HL-60 (cell line): ENCODE measurements at regions not wholly inside any gene's neighbourhood (a gene's known extent, or its start where the extent isn't known, plus 50 kb on each side); places are given as distances from the start of the nearest gene placed in this dataset.

Experiments used
- DNase-seq, 2 experiments: peaks; one replicate each; pipeline ENCODE4 v3.0.0-alpha.2; 2010 to 2020; ENCODE audit warnings: low read depth in 1 of 2, low spot score in 1 of 2
- H3K27ac ChIP-seq: fragments of 250-450 bp; sonication (Bioruptor Pico); replicated peaks from 2 replicates; pipeline ENCODE4 v1.5.1; 2020; ENCODE audit warnings: mild to moderate bottlenecking, moderate library complexity
- H3K27me3 ChIP-seq: fragments of 250-450 bp; sonication (Bioruptor Pico); 2 replicates; pipeline ENCODE4 v1.5.1; 2021; ENCODE audit warnings: mild to moderate bottlenecking, moderate library complexity; ENCODE audit not compliant: insufficient read depth, poor library complexity, severe bottlenecking
- H3K4me3 ChIP-seq: replicated peaks from 2 replicates; pipeline ENCODE4 v1.5.1; 2011; ENCODE audit warnings: mild to moderate bottlenecking, control low read depth, low read length; ENCODE audit not compliant: insufficient read depth
- CTCF ChIP-seq: IDR thresholded peaks from one replicate; pipeline ENCODE4 v1.5.1; 2011; ENCODE audit warnings: low read length, control low read depth, inconsistent platforms; ENCODE audit not compliant: insufficient read depth
- GABPA ChIP-seq: IDR thresholded peaks from 2 replicates; pipeline ENCODE4 v1.6.1; 2012; ENCODE audit warnings: low read depth
- POLR2AphosphoS5 ChIP-seq: IDR thresholded peaks from 2 replicates; pipeline ENCODE4 v1.6.1; 2012; ENCODE audit warnings: low read depth
- REST ChIP-seq: IDR thresholded peaks from 2 replicates; pipeline ENCODE4 v1.6.1; 2012; ENCODE audit warnings: low read depth; ENCODE audit not compliant: insufficient replicate concordance
- SPI1 ChIP-seq: IDR thresholded peaks from 2 replicates; pipeline ENCODE4 v1.6.1; 2012; ENCODE audit warnings: low read depth, mild to moderate bottlenecking, borderline replicate concordance

GRCh38 chrX:43585922-43586321, 70.2 kb upstream of the MAOA start:
- DNase-seq, result no peak
- H3K27ac ChIP-seq, result no peak overlapping the region
- TF ChIP-seq GABPA (no peak), POLR2AphosphoS5 (no peak), CTCF (no peak), REST (no peak), SPI1 (no peak)
- no peak overlapping the region for H3K4me3 ChIP-seq
- H3K27me3 ChIP-seq, result no peaks in the 10 kb centered on the region

- no peak overlapping the region for H3K27ac ChIP-seq
- no peak overlapping the region for H3K4me3 ChIP-seq
- TF ChIP-seq SPI1, result no peak
- no peak for TF ChIP-seq REST
- TF ChIP-seq CTCF, result no peak
- TF ChIP-seq GABPA, result no peak
- TF ChIP-seq POLR2AphosphoS5, result no peak
- DNase-seq, result no peak
- H3K27me3 ChIP-seq, result no peaks in the 10 kb centered on the region
These were observed 69.3 kb upstream of the MAOA start for GRCh38 chrX:43586830-43587229.

GRCh38 chrX:43589735-43590134, 66.4 kb upstream of the MAOA start:
- TF ChIP-seq CTCF, result no peak
- no peak for TF ChIP-seq POLR2AphosphoS5
- no peak for TF ChIP-seq GABPA
- TF ChIP-seq SPI1, result no peak
- no peak for TF ChIP-seq REST
- Histone ChIP-seq H3K4me3 (no peak overlapping the region), H3K27ac (no peak overlapping the region), H3K27me3 (no peaks in the 10 kb centered on the region)
- no peak for DNase-seq
